Activated CD4-positive, CD25-positive, alpha-beta regulatory T cell (primary cell): ENCODE measurements at regions not wholly inside any gene's neighbourhood (a gene's known extent, or its start where the extent isn't known, plus 50 kb on each side); places are given as distances from the start of the nearest gene placed in this dataset.

ENCODE experiments used
- DNase-seq, 4 experiments: peaks; one replicate each; lab custom pipeline; 2025; lab: John Stamatoyannopoulos, UW

GRCh38 chr7:130966246-130967009, 232.4 kb upstream of the KLF14 start:
- no peak for DNase-seq

DNA sequence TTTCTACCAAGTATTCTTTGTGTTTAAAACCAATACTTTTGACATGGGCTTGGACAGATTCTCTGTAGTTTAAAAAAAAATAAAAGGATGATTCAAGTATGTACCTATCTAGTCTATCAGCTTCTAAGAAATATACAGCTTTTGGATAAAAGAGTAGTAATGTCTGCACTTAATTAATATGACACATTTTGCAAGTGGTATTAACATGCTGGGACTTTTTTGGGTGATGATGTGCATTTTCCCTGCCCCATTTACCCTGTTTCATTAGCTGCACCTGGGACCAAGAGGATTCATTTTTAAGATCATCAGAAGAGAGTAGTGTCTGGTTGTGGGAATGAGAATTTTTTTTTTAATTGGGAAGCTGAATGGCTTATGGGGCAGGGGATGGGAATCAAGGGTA, 236.2 kb upstream of the KLF14 start:
- no peak for DNase-seq

DNA sequence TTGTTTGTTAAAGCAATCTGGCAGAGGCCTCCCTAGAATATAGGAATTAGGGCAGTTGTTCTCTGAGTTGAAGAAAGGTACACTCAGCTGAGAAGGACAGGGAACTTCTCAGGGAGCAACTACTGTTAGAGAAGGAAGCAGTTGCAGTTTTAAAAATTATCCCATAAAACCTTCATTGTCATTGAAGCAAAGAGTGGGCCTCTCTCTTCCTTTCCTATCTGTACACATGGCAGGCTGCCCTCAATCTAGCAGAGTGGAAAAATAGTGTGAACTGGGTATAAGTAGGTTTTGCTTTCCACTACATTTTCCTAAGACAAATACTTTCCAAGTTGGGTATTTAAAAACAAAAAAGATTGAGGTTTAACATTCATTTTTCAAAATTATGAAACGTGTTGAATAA, 236.7 kb upstream of the KLF14 start:
- DNase-seq = no peak

DNA sequence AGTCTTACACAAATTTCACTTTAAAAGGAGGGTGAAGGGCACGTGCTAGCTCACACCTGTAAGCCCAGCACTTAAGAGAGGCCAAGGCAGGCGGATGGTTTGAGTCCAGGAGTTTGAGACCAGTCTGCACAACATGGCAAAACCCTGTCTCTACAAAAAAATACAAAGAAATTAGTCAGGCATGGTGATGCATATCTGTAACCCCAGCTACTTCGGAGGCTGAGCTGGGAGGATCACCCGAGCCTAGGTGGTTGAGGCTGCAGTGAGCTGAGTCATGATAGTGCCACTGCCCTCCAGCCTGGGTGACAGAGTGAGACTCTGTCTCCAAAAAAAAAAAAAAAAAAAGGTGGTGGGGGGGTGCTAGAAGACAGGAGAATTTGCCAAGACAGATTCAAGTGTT, 237.3 kb upstream of the KLF14 start:
- DNase-seq = peak in 2 of 4 experiments; percentile 24 to 48

DNA sequence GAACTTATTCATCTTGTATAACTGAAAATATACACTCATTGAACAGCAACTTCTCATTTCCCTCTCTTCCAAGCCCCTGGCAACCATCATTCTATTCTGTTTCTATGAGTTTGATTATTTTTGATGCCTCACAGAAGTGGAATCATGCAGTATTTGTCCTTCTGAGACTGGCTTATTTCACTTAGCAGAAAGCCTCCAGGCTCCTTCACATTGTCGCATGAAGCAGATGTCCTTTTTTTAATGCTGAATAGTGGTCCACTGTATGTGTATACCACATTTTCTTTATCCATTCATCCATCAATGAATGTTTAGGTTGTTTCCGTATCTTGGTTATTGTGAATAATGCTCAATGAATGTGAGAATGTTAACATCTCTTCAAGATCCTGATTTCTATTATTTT, 238.2 kb upstream of the KLF14 start:
- DNase-seq = no peak

DNA sequence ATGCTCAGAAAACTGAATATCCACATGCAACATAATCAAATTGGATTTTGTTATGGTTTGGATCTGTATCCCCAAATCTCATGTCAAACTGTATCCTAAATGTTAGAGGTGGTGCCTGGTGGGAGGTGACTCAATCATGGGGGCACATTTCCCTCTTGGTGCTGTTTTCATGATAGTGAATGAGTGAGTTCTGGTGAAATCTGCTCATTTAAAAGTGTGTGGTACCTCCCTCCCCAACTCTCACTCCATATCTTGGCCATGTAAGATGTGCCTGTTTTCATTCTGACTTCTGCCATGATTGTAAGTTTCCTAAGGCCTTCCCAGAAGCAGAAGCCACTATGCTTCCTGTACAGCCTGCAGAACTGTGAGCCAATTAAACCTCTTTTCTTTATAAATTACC, 239.6 kb upstream of the KLF14 start:
- no peak for DNase-seq

- no peak for DNase-seq
Observed at GRCh38 chr7:130974169-130974568, 240.2 kb upstream of the KLF14 start.

GRCh38 chr7:130974794-130975193, 240.8 kb upstream of the KLF14 start:
- no peak for DNase-seq

DNA sequence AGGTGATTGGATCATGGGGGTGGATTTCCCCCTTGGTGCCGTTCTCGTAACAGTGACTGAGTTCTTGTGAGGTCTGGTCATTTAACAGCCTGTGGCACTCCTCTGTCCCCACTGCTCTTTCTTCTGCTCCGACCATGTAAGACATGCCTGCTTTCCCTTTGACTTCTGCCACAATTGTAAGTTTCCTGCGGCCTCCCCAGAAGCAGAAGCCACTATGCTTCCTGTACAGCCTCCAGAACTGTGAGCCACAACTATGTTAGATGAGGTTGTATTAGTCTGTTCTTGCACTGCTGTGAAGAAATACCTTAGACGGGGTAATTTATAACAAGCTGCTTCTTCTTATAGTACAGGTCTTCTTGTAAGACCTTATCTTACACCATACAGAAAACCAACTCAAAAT, 241.7 kb upstream of the KLF14 start:
- DNase-seq = no peak

DNA sequence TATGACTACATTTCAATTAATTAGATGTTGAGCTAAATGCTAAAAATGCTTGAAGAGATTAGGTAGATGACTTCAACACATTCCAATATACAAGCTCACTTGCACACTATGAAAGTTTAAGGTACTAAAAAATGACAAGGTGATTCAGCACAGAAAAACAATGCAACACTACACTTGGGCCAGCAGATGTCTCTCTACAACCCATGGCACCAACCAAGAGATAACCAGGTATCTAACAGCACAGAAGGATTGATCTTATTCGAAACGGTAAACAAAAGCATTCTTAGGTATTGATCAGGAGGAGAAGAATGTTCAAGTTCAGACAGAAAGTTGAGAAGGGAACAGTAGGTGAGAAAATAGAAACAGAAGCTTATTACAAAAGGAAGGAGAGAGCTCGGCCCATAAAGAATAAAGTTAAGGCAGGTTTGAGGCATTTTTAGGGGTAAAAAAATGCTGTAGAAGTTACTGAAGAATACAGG, 248.2 kb upstream of the KLF14 start:
- no peak for DNase-seq

GRCh38 chr7:130982651-130983050, 248.6 kb upstream of the KLF14 start:
- DNase-seq = no peak

GRCh38 chr7:130985361-130985760, 251.4 kb upstream of the KLF14 start:
- no peak for DNase-seq

DNA sequence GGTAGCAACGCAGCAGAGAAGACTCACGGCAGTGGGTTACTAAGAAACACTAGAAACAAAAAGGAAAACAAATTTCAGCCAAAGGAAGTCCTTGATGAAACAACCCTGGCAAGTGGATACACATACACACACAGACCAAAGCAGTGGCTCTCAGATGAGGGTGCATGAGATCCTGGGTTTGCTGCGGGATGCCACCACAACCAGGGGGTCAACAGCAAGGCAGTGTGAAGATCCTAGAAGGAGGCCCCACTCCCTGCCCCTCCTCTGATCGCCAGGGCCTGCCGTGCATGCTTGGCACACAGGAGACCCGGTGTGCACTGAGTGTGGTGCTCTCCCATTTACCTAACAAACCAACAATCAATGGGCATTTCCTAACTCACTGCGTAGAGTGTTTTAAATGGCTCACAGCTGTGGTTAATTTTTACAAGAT, 252.3 kb upstream of the KLF14 start:
- DNase-seq = no peak

DNA sequence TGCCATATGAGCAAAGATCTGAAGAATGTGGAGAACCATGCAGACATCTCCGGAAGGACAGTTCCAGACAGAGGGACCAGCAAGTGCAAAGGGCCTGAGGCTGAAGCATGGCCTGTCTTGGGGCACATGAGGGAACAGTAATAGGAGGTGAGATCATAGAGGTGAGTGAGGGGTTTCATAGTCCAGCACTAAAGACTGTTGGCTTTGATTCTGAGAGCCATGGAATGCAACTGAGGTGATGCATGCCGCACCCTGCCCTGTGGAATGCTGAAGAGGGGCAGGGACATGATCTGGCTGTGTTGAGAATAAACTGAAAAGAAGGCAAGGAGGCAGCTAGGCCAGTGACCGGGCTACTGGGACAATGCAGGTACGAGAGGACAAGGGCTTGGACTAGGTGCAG, 253.1 kb upstream of the KLF14 start:
- DNase-seq = no peak

DNA sequence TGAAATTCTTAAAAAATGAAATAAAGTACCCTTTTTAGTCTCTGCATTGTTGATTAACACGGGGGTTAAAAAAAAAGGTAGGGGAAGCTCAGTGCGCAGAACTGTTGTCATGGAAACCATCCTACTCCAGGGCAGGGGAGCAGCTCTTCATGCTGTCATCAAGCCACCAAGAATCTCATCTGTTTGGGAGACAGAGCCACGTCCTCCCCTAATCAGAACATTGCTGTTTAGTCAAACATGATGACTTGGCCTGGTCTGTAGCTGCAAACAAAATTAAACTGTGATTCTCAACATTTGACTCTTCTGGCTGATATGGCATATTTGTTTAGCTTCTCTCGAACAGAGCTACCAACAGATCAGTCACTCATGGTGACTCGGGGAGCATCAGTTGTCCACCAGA, 254.4 kb upstream of the KLF14 start:
- no peak for DNase-seq

DNA sequence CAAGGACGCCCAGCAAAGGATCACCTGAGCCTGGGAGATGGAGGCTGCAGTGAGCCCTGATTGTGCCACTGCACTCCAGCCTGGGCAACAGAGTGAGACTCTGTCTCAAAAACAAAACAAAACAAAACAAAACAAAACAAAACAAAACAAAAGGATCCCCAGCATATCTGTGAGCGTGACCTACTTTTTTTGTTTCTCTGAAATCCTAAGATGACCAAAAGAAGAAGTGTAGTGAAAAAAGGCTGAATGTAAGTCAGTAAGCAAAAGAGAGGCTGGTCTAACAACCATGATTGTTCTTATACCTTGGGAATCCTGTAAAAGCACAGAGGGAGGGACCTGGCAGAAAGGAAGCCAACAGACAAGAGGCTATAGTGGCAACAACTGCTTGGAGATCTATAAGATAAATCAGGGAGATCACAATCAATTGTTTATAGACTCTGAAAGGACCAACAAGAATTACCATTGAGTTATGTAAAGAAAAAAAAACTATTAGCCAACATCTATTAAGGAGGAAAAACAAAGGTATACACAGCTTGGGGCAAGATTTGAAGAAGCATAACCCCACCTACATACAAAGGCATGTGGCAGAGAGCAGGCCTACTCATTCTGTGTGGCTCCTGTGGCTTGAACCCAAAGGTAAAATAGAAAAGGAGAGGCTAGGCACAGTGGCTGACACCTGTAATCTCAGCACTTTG, 255.2 kb upstream of the KLF14 start:
- DNase-seq = no peak

- no peak for DNase-seq
Observed at GRCh38 chr7:130990178-130990832, 256.3 kb upstream of the KLF14 start.

- DNase-seq = no peak
Observed at GRCh38 chr7:130993671-130994365, 259.8 kb upstream of the KLF14 start.

DNA sequence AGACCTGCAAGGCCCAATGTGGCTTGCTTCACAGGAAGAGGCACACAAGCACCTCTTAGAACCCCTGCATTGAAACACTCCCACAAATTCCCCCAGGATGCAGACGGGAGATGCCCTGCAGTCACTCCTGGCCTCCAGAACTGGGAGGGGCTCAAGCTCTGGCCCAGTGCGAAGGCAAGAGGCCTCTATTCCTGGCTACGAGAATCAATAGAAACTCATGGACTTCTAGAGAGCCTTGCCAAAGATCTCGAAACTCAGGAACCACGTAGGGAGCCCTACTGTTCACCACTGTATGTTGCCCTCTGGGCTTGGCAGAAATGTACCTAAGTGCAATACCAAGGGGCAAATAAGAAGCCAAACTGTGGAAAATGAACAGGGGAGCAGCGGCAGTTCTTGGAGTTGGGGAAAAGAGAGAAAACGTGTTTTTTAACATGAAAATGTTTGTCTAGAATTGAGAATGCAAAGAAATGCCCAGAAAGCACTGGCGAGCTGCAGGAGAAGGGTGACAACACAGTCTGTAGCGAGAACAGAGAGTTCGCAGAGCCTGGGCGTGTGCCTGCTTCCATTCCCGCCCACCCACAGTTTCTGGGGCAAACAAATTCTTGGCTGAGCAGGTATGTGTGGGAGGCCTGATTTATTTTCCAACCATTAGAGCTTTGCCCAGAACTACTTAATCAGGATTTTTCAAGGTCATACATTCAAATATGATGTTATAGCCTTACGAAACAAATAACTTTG, 260.5 kb upstream of the KLF14 start:
- no peak for DNase-seq

DNA sequence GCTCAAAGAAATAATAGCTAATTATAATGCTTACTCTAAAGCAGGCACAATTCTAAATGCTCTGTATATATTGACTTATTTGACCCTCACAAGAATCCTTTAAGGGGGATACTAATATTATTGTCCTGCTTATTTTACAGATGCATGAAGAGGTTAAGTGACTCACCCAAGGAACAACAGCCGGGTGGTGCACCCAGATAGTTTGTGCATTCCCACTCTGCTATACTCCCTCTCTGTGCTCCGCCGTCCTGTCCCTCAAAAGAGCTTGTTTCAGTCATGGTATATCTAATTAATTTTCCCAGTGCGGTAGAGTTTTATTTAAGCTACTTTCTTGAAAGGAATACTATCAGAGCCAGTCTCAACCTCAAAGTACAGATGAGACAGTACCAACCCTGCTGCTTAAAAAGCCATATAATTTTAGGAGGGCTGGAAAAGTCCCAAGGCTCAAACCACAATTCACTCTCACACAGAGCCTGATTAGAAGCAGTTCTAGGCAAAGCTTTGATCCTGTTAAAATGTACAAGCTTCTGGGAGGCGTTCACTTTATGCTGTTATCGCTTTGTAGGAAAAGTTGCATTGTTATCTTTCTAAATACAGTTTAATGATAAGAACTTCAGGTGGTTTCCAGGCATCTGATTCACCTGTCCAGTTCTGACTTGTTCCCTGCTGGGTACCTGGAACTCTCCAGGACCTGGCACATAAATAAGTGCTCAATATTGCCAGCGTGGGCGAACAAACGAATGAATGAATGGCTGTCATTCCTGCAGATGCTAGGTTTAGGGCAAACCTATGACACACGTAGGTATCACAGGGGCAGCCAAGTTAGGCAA, 261.5 kb upstream of the KLF14 start:
- no peak for DNase-seq
